Astrocyte (in vitro differentiated cells and primary cell): ENCODE measurements at regions not wholly inside any gene's neighbourhood (a gene's known extent, or its start where the extent isn't known, plus 50 kb on each side); places are given as distances from the start of the nearest gene placed in this dataset.

ENCODE experiments used
- DNase-seq: peaks from one replicate; pipeline ENCODE4 v3.0.0-alpha.2; 2010; ENCODE audit warnings: low read depth
- FAIRE-seq: peaks from 2 replicates; lab custom pipeline; 2011; peaks lifted over from hg19 to GRCh38; lab: Jason Lieb, UNC
- H2AFZ ChIP-seq: 2 replicates; pipeline ENCODE4 v1.6.0; 2012; ENCODE audit warnings: low read depth, low read length, inconsistent platforms
- H3K27ac ChIP-seq: 2 replicates; pipeline ENCODE4 v1.5.1; 2011; ENCODE audit warnings: low read depth, low read length, inconsistent platforms
- H3K27me3 ChIP-seq: 2 replicates; pipeline ENCODE4 v1.6.0; 2011; ENCODE audit warnings: low read length, inconsistent platforms; ENCODE audit not compliant: insufficient read depth
- H3K36me3 ChIP-seq: 2 replicates; pipeline ENCODE4 v1.5.1; 2011; ENCODE audit warnings: low read length, inconsistent platforms; ENCODE audit not compliant: insufficient read depth
- H3K4me1 ChIP-seq: 2 replicates; pipeline ENCODE4 v1.5.1; 2011; ENCODE audit warnings: low read length, inconsistent platforms; ENCODE audit not compliant: insufficient read depth
- H3K4me2 ChIP-seq: 2 replicates; pipeline ENCODE4 v1.6.0; 2012; ENCODE audit warnings: low read length, inconsistent platforms
- H3K4me3 ChIP-seq: 2 replicates; pipeline ENCODE4 v1.5.1; 2011; ENCODE audit warnings: low read depth, mild to moderate bottlenecking, low read length, inconsistent platforms; ENCODE audit not compliant: insufficient read depth
- H3K79me2 ChIP-seq: 2 replicates; pipeline ENCODE4 v1.6.0; 2012; ENCODE audit warnings: mild to moderate bottlenecking, low read length, inconsistent platforms; ENCODE audit not compliant: insufficient read depth
- H3K9ac ChIP-seq: 2 replicates; pipeline ENCODE4 v1.6.0; 2012; ENCODE audit warnings: mild to moderate bottlenecking, low read length, inconsistent platforms
- H3K9me3 ChIP-seq: 2 replicates; pipeline ENCODE4 v1.5.1; 2012; ENCODE audit warnings: low read depth, mild to moderate bottlenecking, low read length, inconsistent platforms; ENCODE audit not compliant: insufficient read depth
- H4K20me1 ChIP-seq: 2 replicates; pipeline ENCODE4 v1.6.0; 2012; ENCODE audit warnings: low read length, inconsistent platforms; ENCODE audit not compliant: insufficient read depth
- H3K27ac Mint-ChIP-seq: one replicate; pipeline ENCODE4 v1.8.0; 2021; ENCODE audit warnings: mild to moderate bottlenecking, mixed read lengths; ENCODE audit not compliant: unreplicated experiment
- H3K27me3 Mint-ChIP-seq: one replicate; pipeline ENCODE4 v1.8.0; 2021; ENCODE audit warnings: low read depth, mixed read lengths; ENCODE audit not compliant: unreplicated experiment
- H3K36me3 Mint-ChIP-seq: one replicate; pipeline ENCODE4 v1.8.0; 2021; ENCODE audit warnings: low read depth, mixed read lengths; ENCODE audit not compliant: unreplicated experiment
- H3K4me1 Mint-ChIP-seq: one replicate; pipeline ENCODE4 v1.8.0; 2021; ENCODE audit warnings: low read depth, mixed read lengths; ENCODE audit not compliant: unreplicated experiment
- H3K4me3 Mint-ChIP-seq: one replicate; pipeline ENCODE4 v1.8.0; 2021; ENCODE audit warnings: mild to moderate bottlenecking, moderate library complexity, mixed read lengths; ENCODE audit not compliant: unreplicated experiment
- H3K9me3 Mint-ChIP-seq: one replicate; pipeline ENCODE4 v1.8.0; 2021; ENCODE audit warnings: mild to moderate bottlenecking, mixed read lengths; ENCODE audit not compliant: unreplicated experiment
- EZH2 ChIP-seq: IDR thresholded peaks from 2 replicates; pipeline ENCODE4 v1.6.1; 2012; ENCODE audit warnings: mild to moderate bottlenecking, low read length, inconsistent platforms; ENCODE audit not compliant: insufficient read depth
- TF ChIP-seq, protein P1 (sequence below): IDR thresholded peaks from 2 replicates; pipeline ENCODE4 v1.5.1; 2011; ENCODE audit warnings: low read depth, mild to moderate bottlenecking, inconsistent platforms, low read length, moderate library complexity; ENCODE audit not compliant: insufficient read depth

DNA sequence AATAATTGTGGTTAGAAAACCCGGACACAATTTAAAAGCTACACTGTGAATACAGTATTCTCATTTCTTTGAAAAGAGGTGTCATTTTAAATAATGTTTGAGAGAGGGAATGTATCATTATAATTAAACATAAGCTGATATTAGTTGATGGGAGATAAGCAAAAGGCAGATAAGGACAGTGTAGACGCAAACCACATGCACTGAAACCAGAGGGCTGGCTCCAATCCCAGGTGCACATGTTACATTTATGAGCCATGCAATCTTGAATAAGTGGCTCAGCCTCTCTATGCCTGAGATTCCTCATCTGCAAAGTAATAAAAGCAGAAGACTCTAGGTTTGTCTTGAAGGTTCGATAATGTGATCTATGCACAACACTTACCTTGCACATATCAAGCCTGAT, 238.7 kb downstream of the EFNB2 start:
- no peaks in the 10 kb centered on the region for H3K9me3 Mint-ChIP-seq
- H2AFZ ChIP-seq: no peak overlapping the region
- no peaks in the 10 kb centered on the region for H3K4me1 Mint-ChIP-seq
- DNase-seq (peak; percentile 48), FAIRE-seq (no peak)
- no peak overlapping the region for H3K9ac ChIP-seq
- H3K9me3 ChIP-seq: no peaks in the 10 kb centered on the region
- no peak overlapping the region for H3K27ac Mint-ChIP-seq
- no peak overlapping the region for H3K4me2 ChIP-seq
- no peaks in the 10 kb centered on the region for H3K27me3 ChIP-seq
- H3K79me2 ChIP-seq: no peaks in the 10 kb centered on the region
- H3K4me3 ChIP-seq: no peak overlapping the region
- no peaks in the 10 kb centered on the region for H4K20me1 ChIP-seq
- H3K27me3 Mint-ChIP-seq: no peaks in the 10 kb centered on the region
- TF ChIP-seq, protein P1, sequence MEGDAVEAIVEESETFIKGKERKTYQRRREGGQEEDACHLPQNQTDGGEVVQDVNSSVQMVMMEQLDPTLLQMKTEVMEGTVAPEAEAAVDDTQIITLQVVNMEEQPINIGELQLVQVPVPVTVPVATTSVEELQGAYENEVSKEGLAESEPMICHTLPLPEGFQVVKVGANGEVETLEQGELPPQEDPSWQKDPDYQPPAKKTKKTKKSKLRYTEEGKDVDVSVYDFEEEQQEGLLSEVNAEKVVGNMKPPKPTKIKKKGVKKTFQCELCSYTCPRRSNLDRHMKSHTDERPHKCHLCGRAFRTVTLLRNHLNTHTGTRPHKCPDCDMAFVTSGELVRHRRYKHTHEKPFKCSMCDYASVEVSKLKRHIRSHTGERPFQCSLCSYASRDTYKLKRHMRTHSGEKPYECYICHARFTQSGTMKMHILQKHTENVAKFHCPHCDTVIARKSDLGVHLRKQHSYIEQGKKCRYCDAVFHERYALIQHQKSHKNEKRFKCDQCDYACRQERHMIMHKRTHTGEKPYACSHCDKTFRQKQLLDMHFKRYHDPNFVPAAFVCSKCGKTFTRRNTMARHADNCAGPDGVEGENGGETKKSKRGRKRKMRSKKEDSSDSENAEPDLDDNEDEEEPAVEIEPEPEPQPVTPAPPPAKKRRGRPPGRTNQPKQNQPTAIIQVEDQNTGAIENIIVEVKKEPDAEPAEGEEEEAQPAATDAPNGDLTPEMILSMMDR: no peak
- TF ChIP-seq EZH2: no peak
- no peaks in the 10 kb centered on the region for H3K36me3 Mint-ChIP-seq
- H3K27ac ChIP-seq: no peak overlapping the region
- H3K36me3 ChIP-seq: no peaks in the 10 kb centered on the region
- no peak overlapping the region for H3K4me3 Mint-ChIP-seq
- H3K4me1 ChIP-seq: no peaks in the 10 kb centered on the region

DNA sequence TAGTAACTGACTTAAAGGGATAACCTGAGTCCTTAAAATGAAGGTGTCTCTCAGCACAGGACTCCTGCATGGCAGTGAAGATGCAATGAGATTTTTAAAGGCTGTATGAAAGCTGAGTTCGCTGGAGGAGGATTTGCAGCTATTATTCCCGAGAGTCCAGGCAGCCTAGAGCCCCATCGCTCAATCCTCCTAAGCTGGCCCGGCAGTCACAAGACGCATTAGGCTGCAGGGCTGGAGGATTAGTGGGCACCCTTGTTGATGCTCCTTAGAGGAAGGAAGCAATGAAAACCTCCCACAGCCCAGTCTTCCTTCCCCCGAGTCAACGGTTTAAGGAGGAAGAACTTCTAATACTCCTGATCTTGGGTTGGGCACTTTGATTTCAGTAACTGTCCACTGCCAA, 239.5 kb downstream of the EFNB2 start:
- no peaks in the 10 kb centered on the region for H3K27me3 Mint-ChIP-seq
- FAIRE-seq: no peak
- Histone ChIP-seq H3K4me1 (peaks cover 3% of the 10 kb centered on the region), H3K36me3 (no peaks in the 10 kb centered on the region), H3K27me3 (no peaks in the 10 kb centered on the region), H2AFZ (no peak overlapping the region), H3K9ac (no peak overlapping the region), H3K4me3 (no peak overlapping the region), H3K9me3 (no peaks in the 10 kb centered on the region), H3K27ac (no peak overlapping the region), H3K79me2 (no peaks in the 10 kb centered on the region), H3K4me2 (no peak overlapping the region), H4K20me1 (no peaks in the 10 kb centered on the region)
- no peak for TF ChIP-seq EZH2
- TF ChIP-seq, protein P1: no peak
- H3K4me1 Mint-ChIP-seq: peaks cover 4% of the 10 kb centered on the region
- H3K36me3 Mint-ChIP-seq: no peaks in the 10 kb centered on the region
- no peak overlapping the region for H3K4me3 Mint-ChIP-seq
- no peak for DNase-seq
- H3K9me3 Mint-ChIP-seq: no peaks in the 10 kb centered on the region
- no peak overlapping the region for H3K27ac Mint-ChIP-seq

DNA sequence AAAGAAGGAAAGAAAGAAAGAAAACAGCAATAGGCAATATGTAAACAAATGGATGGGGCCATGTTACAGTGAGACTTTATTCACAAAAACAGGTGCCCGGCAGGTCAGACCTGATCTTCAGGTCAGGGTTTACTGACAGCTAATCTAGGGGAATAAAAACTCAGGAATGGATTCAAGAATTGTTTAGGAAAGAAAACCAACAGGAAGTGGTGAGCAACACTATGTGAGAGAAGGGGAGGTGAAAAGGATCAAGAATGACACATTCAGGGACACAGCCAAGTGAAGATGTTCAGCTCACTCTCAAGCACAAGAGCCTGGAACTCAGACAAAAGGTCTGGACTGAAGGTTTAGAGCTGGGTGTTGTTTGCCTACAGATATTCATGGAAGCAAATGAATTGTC, 244.5 kb downstream of the EFNB2 start:
- peak; percentile 55 for FAIRE-seq
- no peak overlapping the region for H3K4me3 Mint-ChIP-seq
- no peak overlapping the region for H3K4me2 ChIP-seq

More for the DNA sequence above, 244.5 kb downstream of the EFNB2 start:
- H3K36me3 ChIP-seq: no peaks in the 10 kb centered on the region
- H3K9ac ChIP-seq: no peak overlapping the region
- peaks cover 4% of the 10 kb centered on the region for H3K4me1 ChIP-seq
- H3K9me3 Mint-ChIP-seq: no peaks in the 10 kb centered on the region
- no peaks in the 10 kb centered on the region for H3K27me3 Mint-ChIP-seq
- H3K9me3 ChIP-seq: no peaks in the 10 kb centered on the region
- H3K4me3 ChIP-seq: no peak overlapping the region
- DNase-seq: peak; percentile 59
- no peaks in the 10 kb centered on the region for H3K27me3 ChIP-seq
- H3K36me3 Mint-ChIP-seq: no peaks in the 10 kb centered on the region
- H3K27ac Mint-ChIP-seq: no peak overlapping the region
- H3K27ac ChIP-seq: no peak overlapping the region
- peaks cover 13% of the 10 kb centered on the region for H3K4me1 Mint-ChIP-seq
- H4K20me1 ChIP-seq: no peaks in the 10 kb centered on the region
- TF ChIP-seq, protein P1: no peak
- no peak for TF ChIP-seq EZH2
- H2AFZ ChIP-seq: no peak overlapping the region
- no peaks in the 10 kb centered on the region for H3K79me2 ChIP-seq
